ENCODE measurements at regions not wholly inside any gene's neighbourhood (a gene's known extent, or its start where the extent isn't known, plus 50 kb on each side); places are given as distances from the start of the nearest gene placed in this dataset.

DNA sequence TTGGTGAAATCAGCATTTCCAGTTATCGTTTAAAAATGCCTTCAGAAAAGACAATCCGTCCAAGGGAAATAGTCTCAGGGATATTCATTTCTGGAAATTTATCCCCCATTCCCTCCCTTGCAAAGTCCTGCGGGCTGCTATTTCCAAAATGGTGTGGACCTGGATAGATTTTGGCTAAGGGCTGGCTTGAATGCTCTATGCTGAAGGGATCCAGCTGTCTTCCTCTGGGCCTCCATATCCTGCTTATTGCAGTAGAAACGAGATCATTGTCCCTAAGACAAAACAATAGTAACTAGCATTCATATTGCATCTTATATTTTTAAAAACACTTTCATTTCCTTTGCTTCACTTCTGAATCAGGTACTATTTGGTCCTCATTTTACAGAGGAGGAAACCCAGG, 129.9 kb downstream of the ANKRD60 start:
- FAIRE-seq (no peak), ATAC-seq (no peak), DNase-seq (ENCODE audit: low read depth, low spot score) (no peak)
- no peak overlapping the region for H3K4me2 ChIP-seq (ENCODE audit: control insufficient read depth, insufficient read depth)
- SMC1A ChIA-PET (ENCODE audit: uncharacterized antibody, unreplicated experiment) = no interaction called here
- no peaks in the 10 kb centered on the region for H3K4me1 ChIP-seq (ENCODE audit: control insufficient read depth, insufficient read depth, low read length)
- 13% methylated on average over 4 of the region's 4 CpGs for whole genome bisulfite sequencing (ENCODE audit: insufficient coverage, insufficient replicate concordance, low lambda C conversion rate, missing lambda C conversion rate)
- no peaks in the 10 kb centered on the region for H3K79me2 ChIP-seq (ENCODE audit: control insufficient read depth, insufficient read depth, low read length)
- RAD21 ChIA-PET (ENCODE audit: unreplicated experiment) = no interaction called here
- no peak overlapping the region for H3K4me3 ChIP-seq
- no peak overlapping the region for H3K9ac ChIP-seq (ENCODE audit: control insufficient read depth, insufficient read depth, low read length)
- POLR2A ChIA-PET = no interaction called here
- no peak overlapping the region for H3K27ac ChIP-seq (ENCODE audit: control insufficient read depth, insufficient read depth)
- peaks cover 0 to 2% of the 10 kb centered on the region in 2 experiments; a peak in 2 of 4 replicates for H3K27me3 ChIP-seq (replicated peaks in 1 of 2; ENCODE audit: control insufficient read depth in 2 of 2, insufficient read depth in 2 of 2, low read length in 1 of 2)
- BruUV-seq (replicated peaks) = no TSS peak
- H3K36me3 ChIP-seq (ENCODE audit: control insufficient read depth in 2 of 2, insufficient read depth in 2 of 2, low read length in 1 of 2) = no peaks in the 10 kb centered on the region
- no peaks in the 10 kb centered on the region for H4K20me1 ChIP-seq (ENCODE audit: control insufficient read depth, insufficient read depth)
- intact Hi-C loops (cut with micrococcal nuclease; ENCODE audit: unreplicated experiment) = no loop called here
- H2AFZ ChIP-seq (ENCODE audit: control insufficient read depth, low read depth, low read length) = no peak overlapping the region
- CTCF ChIA-PET = no interaction called here
- TF ChIP-seq, protein P1, sequence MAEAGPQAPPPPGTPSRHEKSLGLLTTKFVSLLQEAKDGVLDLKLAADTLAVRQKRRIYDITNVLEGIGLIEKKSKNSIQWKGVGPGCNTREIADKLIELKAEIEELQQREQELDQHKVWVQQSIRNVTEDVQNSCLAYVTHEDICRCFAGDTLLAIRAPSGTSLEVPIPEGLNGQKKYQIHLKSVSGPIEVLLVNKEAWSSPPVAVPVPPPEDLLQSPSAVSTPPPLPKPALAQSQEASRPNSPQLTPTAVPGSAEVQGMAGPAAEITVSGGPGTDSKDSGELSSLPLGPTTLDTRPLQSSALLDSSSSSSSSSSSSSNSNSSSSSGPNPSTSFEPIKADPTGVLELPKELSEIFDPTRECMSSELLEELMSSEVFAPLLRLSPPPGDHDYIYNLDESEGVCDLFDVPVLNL (IDR thresholded peaks at IDR 0.05; ENCODE audit: low read depth, low read length) = no peak
- TF ChIP-seq SMAD1 (IDR thresholded peaks at IDR 0.05; ENCODE audit: low read depth, partially characterized antibody) (no peak), CBFB (IDR thresholded peaks at IDR 0.05; ENCODE audit: low read depth) (no peak), ESRRA (IDR thresholded peaks at IDR 0.05; ENCODE audit: low read length) (no peak), CBX3 (IDR thresholded peaks at IDR 0.05; ENCODE audit: borderline replicate concordance, low read depth) (no peak), EP300 (IDR thresholded peaks at IDR 0.05; ENCODE audit: borderline replicate concordance in 1 of 2, control insufficient read depth in 1 of 2, low read depth in 2 of 2, low read length in 2 of 2) (no peak)
- no peaks in the 10 kb centered on the region for H3K9me3 ChIP-seq (replicated peaks; ENCODE audit: control insufficient read depth, insufficient read depth, low read length)
- in situ Hi-C loops (cut with MboI) = no loop called here

DNA sequence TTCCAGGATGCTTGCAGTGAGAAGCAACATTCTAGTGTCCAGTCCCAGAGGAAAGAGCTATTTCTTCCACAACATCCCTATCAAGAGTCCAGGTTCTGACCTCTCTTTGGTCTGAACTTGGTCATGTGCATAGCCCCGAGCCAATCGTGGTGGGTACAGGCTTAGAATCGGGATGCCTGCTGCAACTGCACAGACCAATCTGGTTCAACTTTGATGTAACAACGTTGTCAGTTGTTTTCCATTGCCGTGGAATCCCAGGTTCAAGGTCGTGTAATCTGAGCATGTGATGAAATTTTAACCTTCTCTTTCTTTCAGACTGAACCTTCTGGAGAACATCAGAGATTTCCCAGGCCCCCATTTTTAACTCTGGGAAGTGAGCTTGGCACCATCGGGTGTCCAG, 130.5 kb downstream of the ANKRD60 start:
- H3K4me3 ChIP-seq = no peak overlapping the region
- ChIA-PET RAD21 (ENCODE audit: unreplicated experiment) (interaction anchor here (1.0 kb wide), 1 partner anchor 10 kb away, joined by 3 read pairs; no protein-coding TSS in a partner anchor), SMC1A (ENCODE audit: uncharacterized antibody, unreplicated experiment) (no interaction called here), POLR2A (no interaction called here), CTCF (interaction anchor here (1.1 kb wide), 1 partner anchor 12 kb away, joined by 3 read pairs; no protein-coding TSS in a partner anchor)
- in situ Hi-C loops (cut with MboI) (no loop called here), intact Hi-C loops (cut with micrococcal nuclease; ENCODE audit: unreplicated experiment) (no loop called here)
- no peak overlapping the region for H2AFZ ChIP-seq (ENCODE audit: control insufficient read depth, low read depth, low read length)
- H3K4me2 ChIP-seq (ENCODE audit: control insufficient read depth, insufficient read depth) = no peak overlapping the region
- H3K9ac ChIP-seq (ENCODE audit: control insufficient read depth, insufficient read depth, low read length) = no peak overlapping the region
- no peaks in the 10 kb centered on the region for H3K79me2 ChIP-seq (ENCODE audit: control insufficient read depth, insufficient read depth, low read length)
- no peaks in the 10 kb centered on the region; a peak in 2 of 4 replicates for H3K27me3 ChIP-seq (replicated peaks in 1 of 2; ENCODE audit: control insufficient read depth in 2 of 2, insufficient read depth in 2 of 2, low read length in 1 of 2)
- no peak for FAIRE-seq
- no peaks in the 10 kb centered on the region for H3K36me3 ChIP-seq (ENCODE audit: control insufficient read depth in 2 of 2, insufficient read depth in 2 of 2, low read length in 1 of 2)
- H4K20me1 ChIP-seq (ENCODE audit: control insufficient read depth, insufficient read depth) = no peaks in the 10 kb centered on the region
- no TSS peak for BruUV-seq (replicated peaks)
- WGBS (ENCODE audit: insufficient coverage, insufficient replicate concordance, low lambda C conversion rate, missing lambda C conversion rate) = 13% methylated on average over 7 of the region's 7 CpGs
- H3K9me3 ChIP-seq (replicated peaks; ENCODE audit: control insufficient read depth, insufficient read depth, low read length) = no peaks in the 10 kb centered on the region
- no peak overlapping the region for H3K27ac ChIP-seq (ENCODE audit: control insufficient read depth, insufficient read depth)
- H3K4me1 ChIP-seq (ENCODE audit: control insufficient read depth, insufficient read depth, low read length) = no peaks in the 10 kb centered on the region
- DNase-seq (ENCODE audit: low read depth, low spot score) = no peak
- no peak for ATAC-seq
- TF ChIP-seq ZBED1 (IDR thresholded peaks at IDR 0.05; ENCODE audit: borderline replicate concordance) (no peak), ATF7 (IDR thresholded peaks at IDR 0.05; ENCODE audit: low read depth) (no peak), KDM1A (IDR thresholded peaks at IDR 0.05; ENCODE audit: borderline replicate concordance) (no peak), ESRRA (IDR thresholded peaks at IDR 0.05; ENCODE audit: low read length) (no peak), SREBF2 (IDR thresholded peaks at IDR 0.05; ENCODE audit: low read length) (no peak), DPF2 (IDR thresholded peaks at IDR 0.05) (no peak)
- TF ChIP-seq, protein P2, sequence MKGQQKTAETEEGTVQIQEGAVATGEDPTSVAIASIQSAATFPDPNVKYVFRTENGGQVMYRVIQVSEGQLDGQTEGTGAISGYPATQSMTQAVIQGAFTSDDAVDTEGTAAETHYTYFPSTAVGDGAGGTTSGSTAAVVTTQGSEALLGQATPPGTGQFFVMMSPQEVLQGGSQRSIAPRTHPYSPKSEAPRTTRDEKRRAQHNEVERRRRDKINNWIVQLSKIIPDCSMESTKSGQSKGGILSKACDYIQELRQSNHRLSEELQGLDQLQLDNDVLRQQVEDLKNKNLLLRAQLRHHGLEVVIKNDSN (IDR thresholded peaks at IDR 0.05; ENCODE audit: borderline replicate concordance, extremely low read length, insufficient read depth, low read depth, low read length) = no peak
- TF ChIP-seq, protein P3, sequence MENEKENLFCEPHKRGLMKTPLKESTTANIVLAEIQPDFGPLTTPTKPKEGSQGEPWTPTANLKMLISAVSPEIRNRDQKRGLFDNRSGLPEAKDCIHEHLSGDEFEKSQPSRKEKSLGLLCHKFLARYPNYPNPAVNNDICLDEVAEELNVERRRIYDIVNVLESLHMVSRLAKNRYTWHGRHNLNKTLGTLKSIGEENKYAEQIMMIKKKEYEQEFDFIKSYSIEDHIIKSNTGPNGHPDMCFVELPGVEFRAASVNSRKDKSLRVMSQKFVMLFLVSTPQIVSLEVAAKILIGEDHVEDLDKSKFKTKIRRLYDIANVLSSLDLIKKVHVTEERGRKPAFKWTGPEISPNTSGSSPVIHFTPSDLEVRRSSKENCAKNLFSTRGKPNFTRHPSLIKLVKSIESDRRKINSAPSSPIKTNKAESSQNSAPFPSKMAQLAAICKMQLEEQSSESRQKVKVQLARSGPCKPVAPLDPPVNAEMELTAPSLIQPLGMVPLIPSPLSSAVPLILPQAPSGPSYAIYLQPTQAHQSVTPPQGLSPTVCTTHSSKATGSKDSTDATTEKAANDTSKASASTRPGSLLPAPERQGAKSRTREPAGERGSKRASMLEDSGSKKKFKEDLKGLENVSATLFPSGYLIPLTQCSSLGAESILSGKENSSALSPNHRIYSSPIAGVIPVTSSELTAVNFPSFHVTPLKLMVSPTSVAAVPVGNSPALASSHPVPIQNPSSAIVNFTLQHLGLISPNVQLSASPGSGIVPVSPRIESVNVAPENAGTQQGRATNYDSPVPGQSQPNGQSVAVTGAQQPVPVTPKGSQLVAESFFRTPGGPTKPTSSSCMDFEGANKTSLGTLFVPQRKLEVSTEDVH (IDR thresholded peaks at IDR 0.05; ENCODE audit: low read depth, partially characterized antibody) = no peak

Measured in GM12878 (cell line).